Jurkat, Clone E6-1 (cell line): ENCODE measurements at regions not wholly inside any gene's neighbourhood (a gene's known extent, or its start where the extent isn't known, plus 50 kb on each side); places are given as distances from the start of the nearest gene placed in this dataset.
"Not testable (repeated sequence)": the region's sequence is repeated elsewhere in the genome, so short reads cannot be mapped to it uniquely, and the experiment has no call there.

ENCODE experiments used
- DNase-seq: peaks from one replicate; pipeline ENCODE4 v3.0.0-alpha.2; 2011; ENCODE audit warnings: low read depth, low spot score
- H3K4me3 ChIP-seq: 2 replicates; pipeline ENCODE4 v1.5.1; 2011; ENCODE audit warnings: mild to moderate bottlenecking, low read length, control low read depth, moderate library complexity

- no peak overlapping the region for H3K4me3 ChIP-seq
- DNase-seq = no peak
Measured at GRCh38 chr3:72633534-72633933, 214.7 kb downstream of the SHQ1 start.

- no peak overlapping the region for H3K4me3 ChIP-seq
- no peak for DNase-seq
Measured at GRCh38 chr3:72633121-72633520, 215.1 kb downstream of the SHQ1 start.

DNA sequence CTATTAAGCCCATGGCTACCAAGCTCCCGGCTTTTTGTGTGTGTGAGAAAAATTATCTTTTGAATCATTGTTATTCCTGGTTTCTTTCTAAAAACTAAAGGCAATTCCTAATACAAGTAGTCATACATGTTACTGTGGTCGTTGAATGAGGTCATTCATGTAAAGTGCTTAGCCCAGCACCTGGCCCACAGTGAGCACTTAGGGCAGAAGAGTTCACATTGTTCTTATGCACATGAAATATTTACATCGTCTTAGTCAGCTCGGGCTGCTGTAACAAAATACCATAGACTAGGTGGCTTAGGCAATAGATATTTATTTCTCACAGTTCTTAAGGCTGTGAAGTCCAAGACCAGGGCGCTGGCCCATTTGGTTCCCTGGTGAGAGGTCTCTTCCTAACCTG lies 216.1 kb downstream of the SHQ1 start:
- no peak overlapping the region for H3K4me3 ChIP-seq
- no peak for DNase-seq

- no peak for DNase-seq
- H3K4me3 ChIP-seq = no peak overlapping the region
Measured at GRCh38 chr3:72630969-72631344, 217.3 kb downstream of the SHQ1 start.

- H3K4me3 ChIP-seq = no peak overlapping the region
- no peak for DNase-seq
Measured at GRCh38 chr3:72630327-72630968, 217.8 kb downstream of the SHQ1 start.

- no peak for DNase-seq
Measured at GRCh38 chr3:72629191-72629631, 219.0 kb downstream of the SHQ1 start.

GRCh38 chr3:72628065-72628464 lies 220.2 kb downstream of the SHQ1 start:
- H3K4me3 ChIP-seq = no peak overlapping the region
- peak; percentile 7 for DNase-seq

More at GRCh38 chr3:72629191-72629631, 219.0 kb downstream of the SHQ1 start:
- H3K4me3 ChIP-seq = no peak overlapping the region

DNA sequence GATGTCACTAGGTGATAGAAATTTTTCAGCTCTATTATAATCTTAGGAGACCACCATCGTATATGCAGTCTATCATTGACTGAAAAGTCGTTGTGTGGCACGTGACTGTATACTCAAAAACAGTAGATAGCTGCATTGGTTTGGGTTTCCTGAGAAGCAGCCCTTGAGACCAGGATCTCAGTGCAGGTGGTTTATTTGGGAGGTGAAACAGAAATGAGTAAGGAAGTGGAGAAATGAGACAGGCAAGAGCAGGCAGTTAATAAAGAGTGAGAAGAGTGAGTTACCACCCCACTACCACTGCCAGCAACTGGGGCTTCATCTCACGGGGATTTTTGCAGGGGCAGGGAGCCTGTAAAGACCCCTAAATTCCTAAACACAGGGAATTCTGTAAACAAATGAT lies 221.0 kb downstream of the SHQ1 start:
- no peak overlapping the region for H3K4me3 ChIP-seq
- peak; percentile 39 for DNase-seq

- H3K4me3 ChIP-seq = no peak overlapping the region
- no peak for DNase-seq
Measured at GRCh38 chr3:72625602-72626337, 222.5 kb downstream of the SHQ1 start.

- no peak overlapping the region for H3K4me3 ChIP-seq
- DNase-seq = no peak
Measured at GRCh38 chr3:72624656-72625055, 223.6 kb downstream of the SHQ1 start.

DNA sequence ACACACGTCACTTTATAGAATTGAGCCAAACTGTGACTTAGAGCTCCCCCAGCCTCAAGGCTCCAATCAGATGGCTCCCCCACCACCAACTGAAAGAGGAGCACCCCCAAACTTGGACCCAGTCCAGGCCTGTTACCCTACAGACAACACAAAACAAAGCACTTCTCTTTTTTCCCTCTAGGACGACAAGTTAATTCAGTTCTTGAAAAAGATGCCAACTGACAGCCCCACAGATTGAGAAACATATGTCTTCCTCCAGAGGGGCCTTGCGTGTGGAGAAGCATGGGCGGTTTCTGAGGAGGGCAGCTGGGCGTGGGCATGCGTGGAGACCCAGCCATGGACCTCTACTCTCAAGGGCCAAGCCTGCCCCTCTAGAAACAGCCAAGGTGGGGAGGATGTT lies 229.5 kb downstream of the SHQ1 start:
- no peak overlapping the region for H3K4me3 ChIP-seq
- DNase-seq = no peak

DNA sequence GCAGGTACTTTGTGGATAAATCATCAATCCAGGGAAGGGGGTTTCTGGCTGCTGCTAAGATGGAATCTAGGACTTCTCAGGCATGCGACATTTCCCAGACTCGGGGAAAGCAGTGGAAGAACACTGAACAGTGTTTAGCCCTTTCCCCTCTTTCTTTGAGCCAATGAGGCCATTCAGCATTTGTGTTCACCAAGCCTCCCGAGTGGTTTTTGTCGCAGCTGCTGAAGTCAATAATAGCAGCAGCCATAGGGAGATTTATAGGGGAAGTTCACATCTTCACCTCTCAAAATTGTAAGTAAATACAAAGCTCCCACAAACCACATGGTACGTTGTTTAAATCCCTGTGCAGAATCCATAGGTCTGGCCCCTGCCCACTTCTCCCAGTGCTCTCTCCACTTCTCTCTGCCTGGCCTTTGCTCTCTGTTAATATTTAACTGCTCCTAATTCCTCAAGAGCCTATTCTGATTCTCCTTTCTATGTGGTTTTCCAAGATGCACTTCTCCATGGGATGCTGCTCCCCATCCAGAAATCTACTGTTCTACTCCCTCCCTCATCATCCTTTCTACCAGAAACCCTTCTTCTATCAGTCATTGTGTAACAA lies 230.7 kb downstream of the SHQ1 start:
- no peak for DNase-seq
- H3K4me3 ChIP-seq = no peak overlapping the region

GRCh38 chr3:72615776-72616175 lies 232.5 kb downstream of the SHQ1 start:
- H3K4me3 ChIP-seq = no peak overlapping the region
- DNase-seq = no peak

DNA sequence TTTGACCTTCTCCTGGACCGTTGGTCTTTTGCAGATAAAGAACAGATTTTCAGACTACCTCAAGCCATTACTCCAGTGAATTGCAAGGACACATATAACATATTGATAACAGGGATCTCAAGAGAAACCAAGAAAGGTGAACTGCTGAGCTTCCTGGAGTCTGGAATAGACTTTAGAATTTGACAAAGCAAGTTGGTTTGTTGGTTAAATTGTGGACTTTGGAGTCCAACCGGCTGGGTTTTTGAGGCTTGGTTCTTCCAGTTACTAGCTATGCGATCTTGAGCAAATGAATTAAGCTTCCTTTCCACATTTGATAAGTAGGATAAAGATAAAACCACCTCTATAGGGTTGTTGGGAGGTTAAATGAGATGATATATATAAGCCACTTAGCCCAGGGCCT lies 233.1 kb downstream of the SHQ1 start:
- no peak for DNase-seq
- no peak overlapping the region for H3K4me3 ChIP-seq

DNA sequence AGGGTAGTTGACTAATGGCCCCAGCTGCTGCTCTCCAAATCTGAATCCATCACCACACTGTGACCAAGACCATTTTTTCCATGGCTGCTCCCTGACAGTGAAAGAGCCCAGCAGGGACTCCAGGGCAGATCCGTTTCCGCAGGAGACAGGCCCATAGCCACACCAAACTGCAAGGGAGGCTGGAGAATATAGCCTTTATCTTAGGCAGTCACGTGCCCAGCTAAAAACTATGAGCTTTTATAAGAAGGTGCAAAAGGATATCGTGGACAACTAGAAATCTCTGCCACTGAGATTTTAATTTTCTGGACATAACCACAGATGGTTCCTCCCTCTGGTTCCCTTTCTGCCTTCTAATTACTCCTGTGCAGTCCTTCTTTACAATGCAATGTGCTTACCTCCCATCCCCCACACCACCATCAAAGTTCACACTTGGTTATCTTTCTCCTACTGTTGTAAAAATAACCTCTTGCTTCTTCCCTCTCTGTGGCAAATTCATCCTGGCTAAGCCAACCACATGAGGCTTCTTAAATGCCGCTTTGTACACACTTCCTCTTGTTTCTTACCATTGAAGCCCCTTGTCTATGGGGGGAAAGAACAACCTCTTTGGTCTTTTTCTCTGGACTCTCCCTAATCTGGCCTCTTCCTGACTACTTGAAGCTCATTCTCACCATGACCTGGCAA lies 233.7 kb downstream of the SHQ1 start:
- H3K4me3 ChIP-seq = no peak overlapping the region
- peak; percentile 61 for DNase-seq

GRCh38 chr3:72613871-72614270 lies 234.4 kb downstream of the SHQ1 start:
- DNase-seq = no peak

GRCh38 chr3:72609114-72609513 lies 239.1 kb downstream of the SHQ1 start:
- not testable (repeated sequence) for H3K4me3 ChIP-seq, DNase-seq

More at GRCh38 chr3:72613871-72614270, 234.4 kb downstream of the SHQ1 start:
- no peak overlapping the region for H3K4me3 ChIP-seq

- no peak for DNase-seq
- no peak overlapping the region for H3K4me3 ChIP-seq
Measured at GRCh38 chr3:72606005-72606800, 242.0 kb downstream of the SHQ1 start.

DNA sequence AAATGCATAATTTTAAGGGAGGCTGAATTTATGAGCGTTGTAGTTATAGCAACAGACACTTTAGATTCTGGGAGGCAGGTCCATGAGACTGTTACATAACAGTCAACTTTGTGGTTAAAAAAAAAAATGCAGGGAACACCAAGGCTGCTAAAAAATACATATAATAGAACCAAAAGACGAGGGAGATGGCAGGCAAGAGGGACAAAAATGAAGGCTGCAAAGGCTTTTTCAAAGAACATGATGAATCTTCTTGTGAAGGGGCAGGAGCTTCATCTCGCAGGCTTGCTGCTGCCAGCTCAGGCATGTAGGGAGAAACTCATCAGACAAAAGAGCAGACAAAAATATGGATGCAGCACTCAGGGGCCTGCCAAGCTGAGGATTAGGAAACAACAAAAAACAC lies 243.9 kb downstream of the SHQ1 start:
- H3K4me3 ChIP-seq = no peak overlapping the region
- no peak for DNase-seq
